HEK293 (cell line): ENCODE measurements at regions not wholly inside any gene's neighbourhood (a gene's known extent, or its start where the extent isn't known, plus 50 kb on each side); places are given as distances from the start of the nearest gene placed in this dataset.

Source experiments
- CTCF ChIA-PET: fragments of 350-600 bp; formaldehyde crosslinking; extraction: SDS; loops from one replicate; lab custom pipeline; 2021; ENCODE audit warnings: antibody characterized with exemption; lab: Yijun Ruan, JAX
- POLR2A ChIA-PET: fragments of 300-600 bp; formaldehyde crosslinking; extraction: SDS; loops from one replicate; lab custom pipeline; 2020; ENCODE audit warnings: antibody characterized with exemption, inconsistent platforms; lab: Yijun Ruan, JAX
- H3K27ac ChIP-seq: fragments of 200-500 bp; sonication (Bioruptor generic); 2 replicates; pipeline ENCODE4 v1.5.1; 2014; ENCODE audit warnings: low read depth, low read length, control low read depth, inconsistent platforms; ENCODE audit errors: extremely low read depth
- H3K36me3 ChIP-seq, 2 experiments: fragments of 200-500 bp in 1 of 2; sonication (Bioruptor generic) in 1 of 2; 1 replicate in 1 of 2; 2 replicates in 1 of 2; pipeline ENCODE4 v1.5.1; 2014 to 2017; ENCODE audit warnings: inconsistent platforms in 2 of 2, low read length in 2 of 2; ENCODE audit not compliant: control insufficient read depth in 2 of 2, insufficient read depth in 1 of 2
- H3K4me1 ChIP-seq: fragments of 200-500 bp; sonication (Bioruptor generic); 2 replicates; pipeline ENCODE4 v1.5.1; 2014; ENCODE audit warnings: mild to moderate bottlenecking, low read length, inconsistent platforms; ENCODE audit not compliant: control insufficient read depth, insufficient read depth
- H3K4me3 ChIP-seq: 2 replicates; pipeline ENCODE4 v1.5.1; 2011; ENCODE audit warnings: low read depth, mild to moderate bottlenecking, control low read depth, low read length, moderate library complexity
- H3K9me3 ChIP-seq: fragments of 200-500 bp; sonication (Bioruptor generic); 2 replicates; pipeline ENCODE4 v1.5.1; 2014; ENCODE audit warnings: low read depth, low read length, inconsistent platforms; ENCODE audit not compliant: control insufficient read depth, insufficient read depth
- SCRT1 ChIP-seq: fragments of 450-650 bp; formaldehyde crosslinking; IDR thresholded peaks from 2 replicates; pipeline ENCODE4 v1.5.1; 2016; ENCODE audit warnings: missing biosample characterization, missing genetic modification characterization, borderline replicate concordance
- SP2 ChIP-seq: fragments of 450-650 bp; formaldehyde crosslinking; IDR thresholded peaks from 2 replicates; pipeline ENCODE4 v1.5.1; 2016; ENCODE audit warnings: missing biosample characterization, missing genetic modification characterization
- ZFHX2 ChIP-seq: fragments of 450-650 bp; formaldehyde crosslinking; conservative IDR thresholded peaks from 2 replicates; pipeline ENCODE4 v1.5.1; 2016; ENCODE audit warnings: missing biosample characterization, missing genetic modification characterization
- ZNF114 ChIP-seq: fragments of 450-650 bp; formaldehyde crosslinking; IDR thresholded peaks from 2 replicates; pipeline ENCODE4 v1.5.0; 2017; ENCODE audit warnings: missing biosample characterization, missing genetic modification characterization
- ZNF16 ChIP-seq: fragments of 450-650 bp; formaldehyde crosslinking; IDR thresholded peaks from 2 replicates; pipeline ENCODE4 v1.5.1; 2016; ENCODE audit warnings: low read depth, missing biosample characterization, missing genetic modification characterization
- ZNF274 ChIP-seq, 2 experiments: fragments of 200-500 bp in 1 of 2; fragments of 450-650 bp in 1 of 2; sonication (Bioruptor generic) in 1 of 2; formaldehyde crosslinking in 1 of 2; IDR thresholded peaks; 2 replicates each; pipeline versions ENCODE4 v1.5.1 to v1.6.1; 2014 to 2016; ENCODE audit warnings: borderline replicate concordance in 1 of 2, inconsistent platforms in 1 of 2, low read length in 1 of 2, missing biosample characterization in 1 of 2, missing genetic modification characterization in 1 of 2
- ZNF311 ChIP-seq: fragments of 450-650 bp; formaldehyde crosslinking; IDR thresholded peaks from 2 replicates; pipeline ENCODE4 v1.5.1; 2017; ENCODE audit warnings: missing biosample characterization, missing genetic modification characterization, borderline replicate concordance
- ZNF530 ChIP-seq: fragments of 450-650 bp; formaldehyde crosslinking; IDR thresholded peaks from 2 replicates; pipeline ENCODE4 v1.5.1; 2016; ENCODE audit warnings: low read depth, missing biosample characterization, missing genetic modification characterization
- ZNF561 ChIP-seq: fragments of 450-650 bp; IDR thresholded peaks from 2 replicates; pipeline ENCODE4 v1.5.1; 2018; ENCODE audit warnings: missing biosample characterization, missing genetic modification characterization, borderline replicate concordance
- ZNF707 ChIP-seq: fragments of 450-650 bp; formaldehyde crosslinking; IDR thresholded peaks from 2 replicates; pipeline ENCODE4 v1.5.1; 2016; ENCODE audit warnings: missing biosample characterization, missing genetic modification characterization
- ZNF792 ChIP-seq: fragments of 450-650 bp; formaldehyde crosslinking; IDR thresholded peaks from 2 replicates; pipeline ENCODE4 v1.5.1; 2016; ENCODE audit warnings: missing biosample characterization, missing genetic modification characterization
- ZNF830 ChIP-seq: fragments of 450-650 bp; IDR thresholded peaks from 2 replicates; pipeline ENCODE4 v1.5.0; 2018; ENCODE audit warnings: missing biosample characterization, missing genetic modification characterization, low read depth, mild to moderate bottlenecking, moderate library complexity
- TF ChIP-seq, protein P1 (sequence below): fragments of 450-650 bp; formaldehyde crosslinking; IDR thresholded peaks from 2 replicates; pipeline ENCODE4 v1.5.1; 2016; ENCODE audit warnings: missing biosample characterization, missing genetic modification characterization
- TF ChIP-seq, protein P2 (sequence below): fragments of 450-650 bp; formaldehyde crosslinking; conservative IDR thresholded peaks from 2 replicates; pipeline ENCODE4 v1.5.1; 2016; ENCODE audit warnings: low read depth, missing biosample characterization, missing genetic modification characterization
- TF ChIP-seq, protein P3 (sequence below): fragments of 450-650 bp; formaldehyde crosslinking; IDR thresholded peaks from 2 replicates; pipeline ENCODE4 v1.5.0; 2017; ENCODE audit warnings: missing biosample characterization, missing genetic modification characterization, borderline replicate concordance
- TF ChIP-seq, protein P4 (sequence below): fragments of 450-650 bp; formaldehyde crosslinking; IDR thresholded peaks from 2 replicates; pipeline ENCODE4 v1.5.1; 2016; ENCODE audit warnings: missing biosample characterization, missing genetic modification characterization
- TF ChIP-seq, protein P5 (sequence below): fragments of 450-650 bp; formaldehyde crosslinking; IDR thresholded peaks from 2 replicates; pipeline ENCODE4 v1.5.1; 2016; ENCODE audit warnings: missing biosample characterization, missing genetic modification characterization, borderline replicate concordance
- TF ChIP-seq, protein P6 (sequence below): fragments of 450-650 bp; formaldehyde crosslinking; IDR thresholded peaks from 2 replicates; pipeline ENCODE4 v1.5.1; 2016; ENCODE audit warnings: missing biosample characterization, missing genetic modification characterization

DNA sequence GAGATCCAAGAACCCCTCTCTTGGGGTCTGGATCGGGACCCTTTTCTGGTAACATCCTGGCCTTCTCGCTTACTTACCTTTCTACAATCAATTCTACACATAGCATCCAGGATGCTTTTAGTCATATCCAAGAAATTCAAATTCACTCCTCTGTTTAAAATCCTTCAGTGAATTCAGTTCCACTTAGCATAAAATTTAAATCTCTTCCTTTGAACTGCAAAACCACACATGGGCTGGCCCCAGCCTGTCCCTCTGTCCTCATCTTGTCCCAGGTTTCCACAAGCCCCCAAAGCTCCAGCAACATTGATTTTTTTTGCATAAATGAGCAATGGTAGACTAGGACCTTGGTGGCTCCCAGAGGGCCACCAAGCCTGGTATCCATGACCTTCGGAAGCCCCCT, 96.4 kb upstream of the C16orf82 start (continued):
- TF ChIP-seq, protein P1, sequence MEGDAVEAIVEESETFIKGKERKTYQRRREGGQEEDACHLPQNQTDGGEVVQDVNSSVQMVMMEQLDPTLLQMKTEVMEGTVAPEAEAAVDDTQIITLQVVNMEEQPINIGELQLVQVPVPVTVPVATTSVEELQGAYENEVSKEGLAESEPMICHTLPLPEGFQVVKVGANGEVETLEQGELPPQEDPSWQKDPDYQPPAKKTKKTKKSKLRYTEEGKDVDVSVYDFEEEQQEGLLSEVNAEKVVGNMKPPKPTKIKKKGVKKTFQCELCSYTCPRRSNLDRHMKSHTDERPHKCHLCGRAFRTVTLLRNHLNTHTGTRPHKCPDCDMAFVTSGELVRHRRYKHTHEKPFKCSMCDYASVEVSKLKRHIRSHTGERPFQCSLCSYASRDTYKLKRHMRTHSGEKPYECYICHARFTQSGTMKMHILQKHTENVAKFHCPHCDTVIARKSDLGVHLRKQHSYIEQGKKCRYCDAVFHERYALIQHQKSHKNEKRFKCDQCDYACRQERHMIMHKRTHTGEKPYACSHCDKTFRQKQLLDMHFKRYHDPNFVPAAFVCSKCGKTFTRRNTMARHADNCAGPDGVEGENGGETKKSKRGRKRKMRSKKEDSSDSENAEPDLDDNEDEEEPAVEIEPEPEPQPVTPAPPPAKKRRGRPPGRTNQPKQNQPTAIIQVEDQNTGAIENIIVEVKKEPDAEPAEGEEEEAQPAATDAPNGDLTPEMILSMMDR (tag by site-specific recombination) = no peak
- TF ChIP-seq ZNF274 (IDR thresholded peaks at IDR 0.05; ENCODE audit: low read length) = no peak
- no peak for TF ChIP-seq ZNF274 (tag by site-specific recombination; IDR thresholded peaks at IDR 0.05; ENCODE audit: borderline replicate concordance)
- no peak for TF ChIP-seq SCRT1 (tag by site-specific recombination)

DNA sequence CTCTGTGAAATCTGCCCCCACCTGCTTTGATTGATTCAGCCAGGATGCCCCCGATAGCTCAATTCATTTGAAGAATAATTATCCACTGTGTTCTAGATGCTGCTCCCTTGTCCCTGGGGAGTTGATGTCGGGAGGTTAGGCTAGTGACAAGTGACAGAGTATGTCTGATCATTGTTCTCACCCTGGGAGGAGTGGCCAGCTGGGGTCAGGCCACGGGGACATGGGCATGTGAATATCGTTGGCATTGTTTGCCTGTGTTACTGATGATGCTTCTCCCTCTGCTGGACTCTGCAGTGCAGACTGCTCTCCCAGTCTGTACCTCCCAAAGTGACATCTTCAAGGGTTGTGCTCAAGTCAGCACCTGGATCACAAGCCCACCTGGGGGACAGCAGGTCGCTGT, 89.9 kb upstream of the C16orf82 start:
- H3K9me3 ChIP-seq = no peaks in the 10 kb centered on the region
- CTCF ChIA-PET = interaction anchor here (0.6 to 0.7 kb wide), 3 partner anchors 129 to 1089 kb away, joined by 3 to 4 read pairs (median 3); no protein-coding TSS in a partner anchor
- TF ChIP-seq SP2 (tag by site-specific recombination) = no peak
- no peak for TF ChIP-seq ZNF792 (tag by site-specific recombination)
- TF ChIP-seq ZNF311 = no peak
- TF ChIP-seq ZNF707 (tag by site-specific recombination) = no peak
- no peaks in the 10 kb centered on the region for H3K4me1 ChIP-seq
- H3K27ac ChIP-seq = no peak overlapping the region
- no peaks in the 10 kb centered on the region for H3K36me3 ChIP-seq
- POLR2A ChIA-PET = no interaction called here
- no peak overlapping the region for H3K4me3 ChIP-seq

DNA sequence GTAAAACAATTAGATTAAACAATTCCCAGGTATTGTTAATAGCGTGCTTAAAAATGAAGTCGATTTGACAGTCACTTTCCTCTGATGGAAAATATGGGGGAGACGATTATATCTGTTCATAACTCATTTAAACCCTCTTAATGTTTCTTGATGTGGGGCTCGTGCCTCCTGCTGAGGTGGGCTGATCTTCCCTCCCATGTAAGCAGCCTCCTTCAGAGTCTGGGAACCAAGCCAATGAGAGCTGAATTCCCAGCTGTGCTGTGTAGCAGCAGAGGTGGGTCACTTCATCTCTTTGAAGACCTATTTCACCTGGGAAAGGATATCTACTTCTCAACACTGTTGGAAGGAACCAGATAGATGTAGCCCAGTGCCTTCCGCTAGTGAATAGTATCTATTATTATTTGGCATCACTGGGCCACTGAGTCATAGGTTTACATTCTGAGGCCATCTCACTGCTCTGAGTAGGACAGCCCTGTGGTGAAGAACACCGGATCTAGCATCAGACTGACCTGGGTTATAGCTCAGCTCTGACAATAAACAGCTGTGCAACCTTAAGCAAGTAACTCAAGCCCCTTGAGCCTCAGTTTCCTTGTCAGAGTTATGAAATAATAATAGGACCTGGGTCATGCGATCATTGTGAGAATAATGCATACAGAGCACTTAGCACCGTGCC, 85.3 kb upstream of the C16orf82 start:
- H3K27ac ChIP-seq = no peak overlapping the region
- no peak overlapping the region for H3K4me3 ChIP-seq
- POLR2A ChIA-PET = interaction anchor here (0.7 kb wide), 2 partner anchors 75 to 159 kb away, joined by 3 read pairs; no protein-coding TSS in a partner anchor
- CTCF ChIA-PET = interaction anchor here (1.3 kb wide), 1 partner anchor 12 kb away, joined by 3 read pairs; no protein-coding TSS in a partner anchor
- no peaks in the 10 kb centered on the region for H3K4me1 ChIP-seq
- H3K36me3 ChIP-seq = no peaks in the 10 kb centered on the region
- H3K9me3 ChIP-seq = no peaks in the 10 kb centered on the region
- TF ChIP-seq ZNF707 (tag by site-specific recombination) = no peak
- TF ChIP-seq, protein P2, sequence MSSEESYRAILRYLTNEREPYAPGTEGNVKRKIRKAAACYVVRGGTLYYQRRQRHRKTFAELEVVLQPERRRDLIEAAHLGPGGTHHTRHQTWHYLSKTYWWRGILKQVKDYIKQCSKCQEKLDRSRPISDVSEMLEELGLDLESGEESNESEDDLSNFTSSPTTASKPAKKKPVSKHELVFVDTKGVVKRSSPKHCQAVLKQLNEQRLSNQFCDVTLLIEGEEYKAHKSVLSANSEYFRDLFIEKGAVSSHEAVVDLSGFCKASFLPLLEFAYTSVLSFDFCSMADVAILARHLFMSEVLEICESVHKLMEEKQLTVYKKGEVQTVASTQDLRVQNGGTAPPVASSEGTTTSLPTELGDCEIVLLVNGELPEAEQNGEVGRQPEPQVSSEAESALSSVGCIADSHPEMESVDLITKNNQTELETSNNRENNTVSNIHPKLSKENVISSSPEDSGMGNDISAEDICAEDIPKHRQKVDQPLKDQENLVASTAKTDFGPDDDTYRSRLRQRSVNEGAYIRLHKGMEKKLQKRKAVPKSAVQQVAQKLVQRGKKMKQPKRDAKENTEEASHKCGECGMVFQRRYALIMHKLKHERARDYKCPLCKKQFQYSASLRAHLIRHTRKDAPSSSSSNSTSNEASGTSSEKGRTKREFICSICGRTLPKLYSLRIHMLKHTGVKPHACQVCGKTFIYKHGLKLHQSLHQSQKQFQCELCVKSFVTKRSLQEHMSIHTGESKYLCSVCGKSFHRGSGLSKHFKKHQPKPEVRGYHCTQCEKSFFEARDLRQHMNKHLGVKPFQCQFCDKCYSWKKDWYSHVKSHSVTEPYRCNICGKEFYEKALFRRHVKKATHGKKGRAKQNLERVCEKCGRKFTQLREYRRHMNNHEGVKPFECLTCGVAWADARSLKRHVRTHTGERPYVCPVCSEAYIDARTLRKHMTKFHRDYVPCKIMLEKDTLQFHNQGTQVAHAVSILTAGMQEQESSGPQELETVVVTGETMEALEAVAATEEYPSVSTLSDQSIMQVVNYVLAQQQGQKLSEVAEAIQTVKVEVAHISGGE = no peak
- TF ChIP-seq ZNF830 (tag by site-specific recombination) = no peak
- no peak for TF ChIP-seq ZNF114 (tag by site-specific recombination)
- TF ChIP-seq, protein P3, sequence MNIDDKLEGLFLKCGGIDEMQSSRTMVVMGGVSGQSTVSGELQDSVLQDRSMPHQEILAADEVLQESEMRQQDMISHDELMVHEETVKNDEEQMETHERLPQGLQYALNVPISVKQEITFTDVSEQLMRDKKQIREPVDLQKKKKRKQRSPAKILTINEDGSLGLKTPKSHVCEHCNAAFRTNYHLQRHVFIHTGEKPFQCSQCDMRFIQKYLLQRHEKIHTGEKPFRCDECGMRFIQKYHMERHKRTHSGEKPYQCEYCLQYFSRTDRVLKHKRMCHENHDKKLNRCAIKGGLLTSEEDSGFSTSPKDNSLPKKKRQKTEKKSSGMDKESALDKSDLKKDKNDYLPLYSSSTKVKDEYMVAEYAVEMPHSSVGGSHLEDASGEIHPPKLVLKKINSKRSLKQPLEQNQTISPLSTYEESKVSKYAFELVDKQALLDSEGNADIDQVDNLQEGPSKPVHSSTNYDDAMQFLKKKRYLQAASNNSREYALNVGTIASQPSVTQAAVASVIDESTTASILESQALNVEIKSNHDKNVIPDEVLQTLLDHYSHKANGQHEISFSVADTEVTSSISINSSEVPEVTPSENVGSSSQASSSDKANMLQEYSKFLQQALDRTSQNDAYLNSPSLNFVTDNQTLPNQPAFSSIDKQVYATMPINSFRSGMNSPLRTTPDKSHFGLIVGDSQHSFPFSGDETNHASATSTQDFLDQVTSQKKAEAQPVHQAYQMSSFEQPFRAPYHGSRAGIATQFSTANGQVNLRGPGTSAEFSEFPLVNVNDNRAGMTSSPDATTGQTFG (tag by site-specific recombination) = no peak
- TF ChIP-seq ZNF530 (tag by site-specific recombination) = no peak
- TF ChIP-seq ZNF16 (tag by site-specific recombination) = no peak
- TF ChIP-seq ZNF561 (tag by site-specific recombination) = no peak
- TF ChIP-seq, protein P4, sequence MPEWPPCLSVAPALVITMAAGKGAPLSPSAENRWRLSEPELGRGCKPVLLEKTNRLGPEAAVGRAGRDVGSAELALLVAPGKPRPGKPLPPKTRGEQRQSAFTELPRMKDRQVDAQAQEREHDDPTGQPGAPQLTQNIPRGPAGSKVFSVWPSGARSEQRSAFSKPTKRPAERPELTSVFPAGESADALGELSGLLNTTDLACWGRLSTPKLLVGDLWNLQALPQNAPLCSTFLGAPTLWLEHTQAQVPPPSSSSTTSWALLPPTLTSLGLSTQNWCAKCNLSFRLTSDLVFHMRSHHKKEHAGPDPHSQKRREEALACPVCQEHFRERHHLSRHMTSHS (tag by site-specific recombination) = no peak
- TF ChIP-seq ZFHX2 (tag by site-specific recombination) = no peak
- TF ChIP-seq, protein P5, sequence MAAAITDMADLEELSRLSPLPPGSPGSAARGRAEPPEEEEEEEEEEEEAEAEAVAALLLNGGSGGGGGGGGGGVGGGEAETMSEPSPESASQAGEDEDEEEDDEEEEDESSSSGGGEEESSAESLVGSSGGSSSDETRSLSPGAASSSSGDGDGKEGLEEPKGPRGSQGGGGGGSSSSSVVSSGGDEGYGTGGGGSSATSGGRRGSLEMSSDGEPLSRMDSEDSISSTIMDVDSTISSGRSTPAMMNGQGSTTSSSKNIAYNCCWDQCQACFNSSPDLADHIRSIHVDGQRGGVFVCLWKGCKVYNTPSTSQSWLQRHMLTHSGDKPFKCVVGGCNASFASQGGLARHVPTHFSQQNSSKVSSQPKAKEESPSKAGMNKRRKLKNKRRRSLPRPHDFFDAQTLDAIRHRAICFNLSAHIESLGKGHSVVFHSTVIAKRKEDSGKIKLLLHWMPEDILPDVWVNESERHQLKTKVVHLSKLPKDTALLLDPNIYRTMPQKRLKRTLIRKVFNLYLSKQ (tag by site-specific recombination) = no peak
- TF ChIP-seq, protein P6, sequence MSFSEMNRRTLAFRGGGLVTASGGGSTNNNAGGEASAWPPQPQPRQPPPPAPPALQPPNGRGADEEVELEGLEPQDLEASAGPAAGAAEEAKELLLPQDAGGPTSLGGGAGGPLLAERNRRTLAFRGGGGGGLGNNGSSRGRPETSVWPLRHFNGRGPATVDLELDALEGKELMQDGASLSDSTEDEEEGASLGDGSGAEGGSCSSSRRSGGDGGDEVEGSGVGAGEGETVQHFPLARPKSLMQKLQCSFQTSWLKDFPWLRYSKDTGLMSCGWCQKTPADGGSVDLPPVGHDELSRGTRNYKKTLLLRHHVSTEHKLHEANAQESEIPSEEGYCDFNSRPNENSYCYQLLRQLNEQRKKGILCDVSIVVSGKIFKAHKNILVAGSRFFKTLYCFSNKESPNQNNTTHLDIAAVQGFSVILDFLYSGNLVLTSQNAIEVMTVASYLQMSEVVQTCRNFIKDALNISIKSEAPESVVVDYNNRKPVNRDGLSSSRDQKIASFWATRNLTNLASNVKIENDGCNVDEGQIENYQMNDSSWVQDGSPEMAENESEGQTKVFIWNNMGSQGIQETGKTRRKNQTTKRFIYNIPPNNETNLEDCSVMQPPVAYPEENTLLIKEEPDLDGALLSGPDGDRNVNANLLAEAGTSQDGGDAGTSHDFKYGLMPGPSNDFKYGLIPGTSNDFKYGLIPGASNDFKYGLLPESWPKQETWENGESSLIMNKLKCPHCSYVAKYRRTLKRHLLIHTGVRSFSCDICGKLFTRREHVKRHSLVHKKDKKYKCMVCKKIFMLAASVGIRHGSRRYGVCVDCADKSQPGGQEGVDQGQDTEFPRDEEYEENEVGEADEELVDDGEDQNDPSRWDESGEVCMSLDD (tag by site-specific recombination) = no peak
